ENCODE measurements at regions not wholly inside any gene's neighbourhood (a gene's known extent, or its start where the extent isn't known, plus 50 kb on each side); places are given as distances from the start of the nearest gene placed in this dataset.
"Not testable (repeated sequence)": the region's sequence is repeated elsewhere in the genome, so short reads cannot be mapped to it uniquely, and the experiment has no call there.

GRCh38 chr12:83250866-83251265 is 564.2 kb downstream of the TMTC2 start:
- no peak for FAIRE-seq
- DNase-seq (ENCODE audit: insufficient read length): no peak
- TF ChIP-seq POLR2AphosphoS5 (IDR thresholded peaks at IDR 0.05; ENCODE audit: low read depth, low read length) (no peak), TAF1 (IDR thresholded peaks at IDR 0.05; ENCODE audit: borderline replicate concordance, low read depth, low read length) (no peak), POLR2A (IDR thresholded peaks at IDR 0.05; ENCODE audit: low read depth, low read length) (no peak)

- TF ChIP-seq POLR2AphosphoS5 (IDR thresholded peaks at IDR 0.05; ENCODE audit: low read depth, low read length) (no peak), POLR2A (IDR thresholded peaks at IDR 0.05; ENCODE audit: low read depth, low read length) (no peak), TAF1 (IDR thresholded peaks at IDR 0.05; ENCODE audit: borderline replicate concordance, low read depth, low read length) (no peak)
- no peak for DNase-seq (ENCODE audit: insufficient read length)
- FAIRE-seq: no peak
These were observed 558.5 kb downstream of the TMTC2 start for GRCh38 chr12:83245156-83245555.

- DNase-seq (ENCODE audit: insufficient read length): no peak
- no peak for FAIRE-seq
- TF ChIP-seq POLR2AphosphoS5 (IDR thresholded peaks at IDR 0.05; ENCODE audit: low read depth, low read length) (no peak), POLR2A (IDR thresholded peaks at IDR 0.05; ENCODE audit: low read depth, low read length) (no peak), TAF1 (IDR thresholded peaks at IDR 0.05; ENCODE audit: borderline replicate concordance, low read depth, low read length) (no peak)
These were observed 557.3 kb downstream of the TMTC2 start for GRCh38 chr12:83244001-83244400.

- not testable (repeated sequence) for DNase-seq (ENCODE audit: insufficient read length); FAIRE-seq
These were observed 547.3 kb downstream of the TMTC2 start for GRCh38 chr12:83233987-83234386.

GRCh38 chr12:83226960-83227359 is 540.3 kb downstream of the TMTC2 start:
- FAIRE-seq: not testable (repeated sequence)

GRCh38 chr12:83225806-83226205 is 539.1 kb downstream of the TMTC2 start:
- FAIRE-seq (no peak), DNase-seq (ENCODE audit: insufficient read length) (no peak)
- TF ChIP-seq POLR2AphosphoS5 (IDR thresholded peaks at IDR 0.05; ENCODE audit: low read depth, low read length): no peak
- no peak for TF ChIP-seq POLR2A (IDR thresholded peaks at IDR 0.05; ENCODE audit: low read depth, low read length)
- no peak for TF ChIP-seq TAF1 (IDR thresholded peaks at IDR 0.05; ENCODE audit: borderline replicate concordance, low read depth, low read length)

More at GRCh38 chr12:83226960-83227359, 540.3 kb downstream of the TMTC2 start:
- not testable (repeated sequence) for DNase-seq (ENCODE audit: insufficient read length)

GRCh38 chr12:83224012-83224411 is 537.3 kb downstream of the TMTC2 start:
- DNase-seq (ENCODE audit: insufficient read length) (no peak), FAIRE-seq (no peak)
- TF ChIP-seq POLR2A (IDR thresholded peaks at IDR 0.05; ENCODE audit: low read depth, low read length) (no peak), POLR2AphosphoS5 (IDR thresholded peaks at IDR 0.05; ENCODE audit: low read depth, low read length) (no peak), TAF1 (IDR thresholded peaks at IDR 0.05; ENCODE audit: borderline replicate concordance, low read depth, low read length) (no peak)

GRCh38 chr12:83220774-83221173 is 534.1 kb downstream of the TMTC2 start:
- TF ChIP-seq TAF1 (IDR thresholded peaks at IDR 0.05; ENCODE audit: borderline replicate concordance, low read depth, low read length): no peak
- no peak for TF ChIP-seq POLR2A (IDR thresholded peaks at IDR 0.05; ENCODE audit: low read depth, low read length)
- no peak for TF ChIP-seq POLR2AphosphoS5 (IDR thresholded peaks at IDR 0.05; ENCODE audit: low read depth, low read length)
- FAIRE-seq (no peak), DNase-seq (ENCODE audit: insufficient read length) (no peak)

GRCh38 chr12:83216230-83216629 is 529.5 kb downstream of the TMTC2 start:
- TF ChIP-seq POLR2AphosphoS5 (IDR thresholded peaks at IDR 0.05; ENCODE audit: low read depth, low read length) (no peak), TAF1 (IDR thresholded peaks at IDR 0.05; ENCODE audit: borderline replicate concordance, low read depth, low read length) (no peak), POLR2A (IDR thresholded peaks at IDR 0.05; ENCODE audit: low read depth, low read length) (no peak)
- DNase-seq (ENCODE audit: insufficient read length) (no peak), FAIRE-seq (no peak)

- FAIRE-seq: no peak
- no peak for TF ChIP-seq POLR2AphosphoS5 (IDR thresholded peaks at IDR 0.05; ENCODE audit: low read depth, low read length)
- no peak for TF ChIP-seq POLR2A (IDR thresholded peaks at IDR 0.05; ENCODE audit: low read depth, low read length)
- TF ChIP-seq TAF1 (IDR thresholded peaks at IDR 0.05; ENCODE audit: borderline replicate concordance, low read depth, low read length): no peak
- no peak for DNase-seq (ENCODE audit: insufficient read length)
These were observed 527.5 kb downstream of the TMTC2 start for GRCh38 chr12:83214185-83214584.

GRCh38 chr12:83210933-83211332 is 524.2 kb downstream of the TMTC2 start:
- no peak for DNase-seq (ENCODE audit: insufficient read length)
- FAIRE-seq: no peak
- TF ChIP-seq POLR2A (IDR thresholded peaks at IDR 0.05; ENCODE audit: low read depth, low read length) (no peak), POLR2AphosphoS5 (IDR thresholded peaks at IDR 0.05; ENCODE audit: low read depth, low read length) (no peak), TAF1 (IDR thresholded peaks at IDR 0.05; ENCODE audit: borderline replicate concordance, low read depth, low read length) (no peak)

- no peak for DNase-seq (ENCODE audit: insufficient read length)
- TF ChIP-seq TAF1 (IDR thresholded peaks at IDR 0.05; ENCODE audit: borderline replicate concordance, low read depth, low read length) (no peak), POLR2AphosphoS5 (IDR thresholded peaks at IDR 0.05; ENCODE audit: low read depth, low read length) (no peak), POLR2A (IDR thresholded peaks at IDR 0.05; ENCODE audit: low read depth, low read length) (no peak)
- FAIRE-seq: no peak
These were observed 512.4 kb downstream of the TMTC2 start for GRCh38 chr12:83199069-83199468.

GRCh38 chr12:83198291-83199015 is 511.7 kb downstream of the TMTC2 start:
- TF ChIP-seq TAF1 (IDR thresholded peaks at IDR 0.05; ENCODE audit: borderline replicate concordance, low read depth, low read length) (no peak), POLR2A (IDR thresholded peaks at IDR 0.05; ENCODE audit: low read depth, low read length) (no peak), POLR2AphosphoS5 (IDR thresholded peaks at IDR 0.05; ENCODE audit: low read depth, low read length) (no peak)
- DNase-seq (ENCODE audit: insufficient read length) (no peak), FAIRE-seq (no peak)
